ENCODE measurements at regions not wholly inside any gene's neighbourhood (a gene's known extent, or its start where the extent isn't known, plus 50 kb on each side); places are given as distances from the start of the nearest gene placed in this dataset.

GRCh38 chr4:127148165-127148564, 484.6 kb upstream of the INTU start:
- Histone ChIP-seq H3K27me3 (ENCODE audit: low read depth, low read length) (no peaks in the 10 kb centered on the region), H3K79me2 (ENCODE audit: low read length) (no peaks in the 10 kb centered on the region), H2AFZ (ENCODE audit: low read depth, low read length) (no peak overlapping the region), H3K9me3 (ENCODE audit: insufficient read depth, low read length) (no peaks in the 10 kb centered on the region), H3K9ac (ENCODE audit: low read length) (no peak overlapping the region), H3K4me1 (ENCODE audit: low read length) (no peaks in the 10 kb centered on the region), H3K36me3 (replicated peaks; ENCODE audit: low read depth, low read length) (no peaks in the 10 kb centered on the region), H3K27ac (ENCODE audit: low read length) (no peak overlapping the region), H3K4me3 (ENCODE audit: low read length) (no peak overlapping the region), H3K4me2 (ENCODE audit: low read length) (no peak overlapping the region), H4K20me1 (ENCODE audit: insufficient read depth, low read length) (no peaks in the 10 kb centered on the region)
- TF ChIP-seq CTCF (IDR thresholded peaks at IDR 0.05; ENCODE audit: low read depth, low read length), result no peak
- TF ChIP-seq EZH2phosphoT487 (IDR thresholded peaks at IDR 0.05; ENCODE audit: low read depth), result no peak

DNA sequence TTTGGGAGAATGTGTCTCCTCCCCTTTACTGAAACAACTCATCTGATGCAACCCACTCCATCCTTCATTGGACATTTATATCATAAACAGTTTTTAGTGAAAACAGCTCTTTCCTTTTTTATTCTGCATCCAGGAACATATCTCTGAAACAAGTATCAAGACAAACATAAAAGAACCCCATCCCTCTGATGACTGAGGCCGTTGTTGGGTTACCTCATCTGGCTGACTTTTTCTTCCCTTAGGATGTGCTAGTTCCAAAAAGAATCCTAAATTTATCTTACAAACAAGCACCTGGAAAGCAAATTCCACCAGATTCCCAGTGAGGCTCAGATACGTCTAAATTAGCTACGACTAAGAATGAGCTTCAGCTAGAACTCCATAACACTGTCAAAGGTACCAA, 483.7 kb upstream of the INTU start:
- TF ChIP-seq EZH2phosphoT487 (IDR thresholded peaks at IDR 0.05; ENCODE audit: low read depth) (no peak), CTCF (IDR thresholded peaks at IDR 0.05; ENCODE audit: low read depth, low read length) (no peak)
- no peak overlapping the region for H3K9ac ChIP-seq (ENCODE audit: low read length)
- H3K36me3 ChIP-seq (replicated peaks; ENCODE audit: low read depth, low read length), result no peaks in the 10 kb centered on the region
- H4K20me1 ChIP-seq (ENCODE audit: insufficient read depth, low read length), result no peaks in the 10 kb centered on the region
- no peak overlapping the region for H3K4me3 ChIP-seq (ENCODE audit: low read length)
- H3K27me3 ChIP-seq (ENCODE audit: low read depth, low read length), result no peaks in the 10 kb centered on the region
- no peak overlapping the region for H3K27ac ChIP-seq (ENCODE audit: low read length)
- H3K9me3 ChIP-seq (ENCODE audit: insufficient read depth, low read length), result no peaks in the 10 kb centered on the region
- H3K4me1 ChIP-seq (ENCODE audit: low read length), result no peaks in the 10 kb centered on the region
- H2AFZ ChIP-seq (ENCODE audit: low read depth, low read length), result no peak overlapping the region
- no peaks in the 10 kb centered on the region for H3K79me2 ChIP-seq (ENCODE audit: low read length)
- H3K4me2 ChIP-seq (ENCODE audit: low read length), result no peak overlapping the region

DNA sequence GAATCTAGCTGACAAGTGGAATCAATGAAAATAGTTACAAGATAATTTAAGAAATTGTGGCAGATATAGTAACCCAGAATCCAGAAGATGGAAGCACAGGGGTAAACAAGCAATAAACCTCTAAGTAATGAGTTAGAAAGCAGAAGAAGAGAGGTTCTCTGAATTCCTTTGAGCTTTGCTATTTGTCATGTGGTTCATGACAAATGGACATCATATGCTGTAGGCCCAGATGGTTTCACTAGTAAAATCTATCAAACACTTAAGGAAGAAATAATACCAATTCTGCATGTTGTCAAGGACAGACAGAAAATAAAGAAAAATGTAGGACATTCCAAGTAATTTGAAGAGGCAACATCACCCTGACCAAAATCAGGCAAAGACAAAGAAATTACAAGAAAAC, 480.8 kb upstream of the INTU start:
- Histone ChIP-seq H3K9me3 (ENCODE audit: insufficient read depth, low read length) (no peaks in the 10 kb centered on the region), H3K27me3 (ENCODE audit: low read depth, low read length) (no peaks in the 10 kb centered on the region), H2AFZ (ENCODE audit: low read depth, low read length) (no peak overlapping the region), H3K4me2 (ENCODE audit: low read length) (no peak overlapping the region), H3K4me3 (ENCODE audit: low read length) (no peak overlapping the region), H3K27ac (ENCODE audit: low read length) (no peak overlapping the region), H3K4me1 (ENCODE audit: low read length) (no peaks in the 10 kb centered on the region), H4K20me1 (ENCODE audit: insufficient read depth, low read length) (no peaks in the 10 kb centered on the region), H3K9ac (ENCODE audit: low read length) (no peak overlapping the region), H3K79me2 (ENCODE audit: low read length) (no peaks in the 10 kb centered on the region), H3K36me3 (replicated peaks; ENCODE audit: low read depth, low read length) (no peaks in the 10 kb centered on the region)
- TF ChIP-seq CTCF (IDR thresholded peaks at IDR 0.05; ENCODE audit: low read depth, low read length) (no peak), EZH2phosphoT487 (IDR thresholded peaks at IDR 0.05; ENCODE audit: low read depth) (no peak)

DNA sequence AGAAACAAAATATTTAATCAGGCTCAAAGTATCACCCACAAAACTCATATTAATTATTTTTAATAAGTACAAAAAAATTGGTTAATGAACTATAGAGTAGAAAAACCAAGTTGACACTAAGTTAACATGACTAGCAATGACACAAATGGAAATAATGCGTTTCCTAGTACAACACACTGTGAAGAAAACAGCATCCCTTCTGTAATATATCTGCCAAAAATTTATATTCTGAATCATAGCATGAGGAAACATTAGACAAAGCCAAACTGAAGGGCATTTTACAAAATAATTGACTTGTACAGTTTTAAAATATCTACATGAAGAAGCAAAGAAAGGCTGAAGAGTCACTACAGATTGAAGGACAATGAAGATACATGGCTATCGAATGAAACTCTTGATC, 477.6 kb upstream of the INTU start:
- no peaks in the 10 kb centered on the region for H3K9me3 ChIP-seq (ENCODE audit: insufficient read depth, low read length)
- no peaks in the 10 kb centered on the region for H4K20me1 ChIP-seq (ENCODE audit: insufficient read depth, low read length)

More for the DNA sequence above, 477.6 kb upstream of the INTU start:
- Histone ChIP-seq H3K27ac (ENCODE audit: low read length) (no peak overlapping the region), H3K4me2 (ENCODE audit: low read length) (no peak overlapping the region), H3K9ac (ENCODE audit: low read length) (no peak overlapping the region), H2AFZ (ENCODE audit: low read depth, low read length) (no peak overlapping the region), H3K27me3 (ENCODE audit: low read depth, low read length) (no peaks in the 10 kb centered on the region), H3K79me2 (ENCODE audit: low read length) (no peaks in the 10 kb centered on the region), H3K36me3 (replicated peaks; ENCODE audit: low read depth, low read length) (no peaks in the 10 kb centered on the region), H3K4me3 (ENCODE audit: low read length) (no peak overlapping the region), H3K4me1 (ENCODE audit: low read length) (no peaks in the 10 kb centered on the region)
- TF ChIP-seq EZH2phosphoT487 (IDR thresholded peaks at IDR 0.05; ENCODE audit: low read depth), result no peak
- no peak for TF ChIP-seq CTCF (IDR thresholded peaks at IDR 0.05; ENCODE audit: low read depth, low read length)
